Activated T-helper 1 cell treated with anti-CD3 and anti-CD28 coated beads, Interleukin-12 subunit alpha, Interleukin-12 subunit beta, Interleukin-2, Interleukin-4 antibody, amounts not matched to agents 30 ng/mL and 10 ng/mL and 1 ng/mL, durations not matched to agents 14 hours and 24 hours and 36 hours (primary cell): ENCODE measurements at regions not wholly inside any gene's neighbourhood (a gene's known extent, or its start where the extent isn't known, plus 50 kb on each side); places are given as distances from the start of the nearest gene placed in this dataset.

Source experiments
- DNase-seq: peaks from one replicate; pipeline ENCODE4 v3.0.0; 2021; ENCODE audit warnings: low spot score
- H3K27ac Mint-ChIP-seq: one replicate; pipeline ENCODE4 v1.8.0; 2021; ENCODE audit warnings: mild to moderate bottlenecking, mixed read lengths
- H3K27me3 Mint-ChIP-seq: one replicate; pipeline ENCODE4 v1.8.0; 2022; ENCODE audit warnings: mild to moderate bottlenecking, moderate library complexity, mixed read lengths; ENCODE audit not compliant: insufficient read depth
- H3K36me3 Mint-ChIP-seq: one replicate; pipeline ENCODE4 v1.8.0; 2021; ENCODE audit warnings: low read depth, mixed read lengths
- H3K4me1 Mint-ChIP-seq: one replicate; pipeline ENCODE4 v1.8.0; 2021; ENCODE audit warnings: low read depth, mixed read lengths
- H3K4me3 Mint-ChIP-seq: one replicate; pipeline ENCODE4 v1.8.0; 2021; ENCODE audit warnings: mild to moderate bottlenecking, moderate library complexity, mixed read lengths
- H3K9me3 Mint-ChIP-seq: one replicate; pipeline ENCODE4 v1.8.0; 2021; ENCODE audit warnings: mixed read lengths
- intact Hi-C: fragments of 100-400 bp; cut with micrococcal nuclease; formaldehyde crosslinking; loops from one replicate; pipeline ENCODE4 v1.15.1; 2024

DNA sequence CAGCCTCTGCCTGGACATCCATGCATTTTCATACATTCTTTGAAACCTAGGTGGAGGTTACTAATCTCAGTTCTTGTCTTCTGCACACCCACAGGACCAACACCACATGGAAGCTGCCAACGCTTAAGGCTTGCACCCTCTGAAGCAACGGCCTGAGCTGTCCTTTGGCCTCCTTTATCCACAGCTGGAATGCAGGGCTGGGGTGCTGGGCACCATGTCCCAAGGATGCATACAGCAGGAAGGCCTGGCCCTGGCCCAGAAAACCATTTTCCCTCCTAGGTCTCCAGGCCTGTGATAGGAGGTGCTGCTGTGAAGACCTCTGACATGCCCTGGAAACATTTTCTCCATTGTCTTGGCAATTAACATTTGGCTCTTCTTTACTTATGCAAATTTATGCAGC, 1168.6 kb downstream of the KCNT2 start:
- H3K27ac Mint-ChIP-seq: no peak overlapping the region
- intact Hi-C loops: no loop called here
- no peaks in the 10 kb centered on the region for H3K36me3 Mint-ChIP-seq
- H3K4me1 Mint-ChIP-seq: no peaks in the 10 kb centered on the region
- no peak overlapping the region for H3K4me3 Mint-ChIP-seq
- DNase-seq: no peak
- no peaks in the 10 kb centered on the region for H3K27me3 Mint-ChIP-seq
- no peaks in the 10 kb centered on the region for H3K9me3 Mint-ChIP-seq

DNA sequence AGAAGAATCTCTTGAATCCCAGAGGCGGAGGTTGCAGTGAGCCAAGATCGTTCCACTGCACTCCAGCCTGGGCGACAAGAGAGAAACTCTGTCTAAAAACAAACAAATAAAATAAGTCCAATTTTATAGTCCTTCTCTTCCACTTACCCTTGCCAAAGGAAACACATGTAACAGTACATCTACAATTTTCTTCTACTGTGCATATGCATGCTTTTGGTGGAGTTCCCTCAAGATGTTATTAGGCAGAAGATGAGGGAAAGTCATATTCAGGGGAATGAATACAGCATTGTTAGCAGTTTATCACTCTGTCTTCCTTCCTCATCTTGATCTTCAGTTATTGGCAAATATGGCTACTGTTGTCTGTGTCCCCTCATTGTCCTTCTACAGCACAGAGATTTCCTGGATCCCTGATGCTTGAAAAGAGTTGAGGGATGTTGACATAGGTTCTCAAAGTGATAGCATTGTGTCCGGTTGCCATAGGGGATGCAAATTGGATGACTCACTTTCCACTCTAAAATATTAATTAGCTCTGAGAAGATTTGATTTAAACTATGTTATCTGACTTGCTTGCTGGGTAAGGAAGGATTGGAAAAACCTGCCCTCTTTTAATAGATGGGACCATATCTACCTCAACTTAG, 1173.6 kb downstream of the KCNT2 start:
- H3K36me3 Mint-ChIP-seq: no peaks in the 10 kb centered on the region
- no peaks in the 10 kb centered on the region for H3K9me3 Mint-ChIP-seq
- intact Hi-C loops: no loop called here
- H3K27ac Mint-ChIP-seq: no peak overlapping the region
- H3K4me3 Mint-ChIP-seq: no peak overlapping the region
- no peak for DNase-seq
- no peaks in the 10 kb centered on the region for H3K4me1 Mint-ChIP-seq
- H3K27me3 Mint-ChIP-seq: peaks cover 2% of the 10 kb centered on the region

DNA sequence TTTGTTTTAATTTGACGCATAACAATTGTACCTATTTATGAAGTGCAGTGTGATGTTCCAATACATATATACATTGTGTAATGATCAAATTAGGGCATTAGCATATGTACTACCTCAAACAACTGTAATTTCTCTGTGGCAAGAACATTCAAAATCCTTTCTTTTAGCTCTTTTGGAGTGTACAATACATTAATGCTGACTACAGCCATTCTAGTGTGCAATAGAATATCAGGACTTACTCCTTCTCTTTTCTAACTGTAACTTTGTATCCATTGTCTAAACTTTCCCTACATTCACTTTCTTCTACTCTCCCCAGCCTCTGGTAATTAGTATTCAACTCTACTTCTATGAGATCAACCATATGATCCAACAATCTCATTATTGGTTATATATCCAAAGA, 1177.4 kb downstream of the KCNT2 start:
- Mint-ChIP-seq H3K9me3 (no peaks in the 10 kb centered on the region), H3K27me3 (peaks cover 2% of the 10 kb centered on the region), H3K27ac (no peak overlapping the region), H3K36me3 (no peaks in the 10 kb centered on the region), H3K4me1 (no peaks in the 10 kb centered on the region), H3K4me3 (no peak overlapping the region)
- no peak for DNase-seq
- intact Hi-C loops: no loop called here

DNA sequence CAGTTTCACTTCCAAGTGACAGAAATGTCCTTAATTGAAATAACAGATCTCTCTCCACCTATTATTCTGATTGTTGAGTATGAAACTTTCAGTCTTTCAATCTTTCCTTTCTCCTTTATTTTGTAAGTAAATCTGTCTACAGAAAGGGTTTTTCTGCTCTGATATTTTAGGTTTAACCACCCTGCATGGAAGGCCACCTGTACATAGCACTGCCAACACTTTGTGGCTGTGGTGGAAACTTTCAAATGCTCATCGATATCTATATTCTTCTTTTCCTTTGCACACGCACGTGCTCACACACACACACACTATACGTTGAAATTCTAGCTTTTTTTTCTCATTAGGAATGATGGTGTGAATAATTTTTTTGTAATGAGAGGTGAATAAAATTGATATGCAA, 1179.3 kb downstream of the KCNT2 start:
- Mint-ChIP-seq H3K9me3 (no peaks in the 10 kb centered on the region), H3K4me1 (no peaks in the 10 kb centered on the region), H3K27me3 (no peaks in the 10 kb centered on the region), H3K36me3 (no peaks in the 10 kb centered on the region), H3K4me3 (no peak overlapping the region), H3K27ac (no peak overlapping the region)
- no peak for DNase-seq
- intact Hi-C loops: no loop called here

DNA sequence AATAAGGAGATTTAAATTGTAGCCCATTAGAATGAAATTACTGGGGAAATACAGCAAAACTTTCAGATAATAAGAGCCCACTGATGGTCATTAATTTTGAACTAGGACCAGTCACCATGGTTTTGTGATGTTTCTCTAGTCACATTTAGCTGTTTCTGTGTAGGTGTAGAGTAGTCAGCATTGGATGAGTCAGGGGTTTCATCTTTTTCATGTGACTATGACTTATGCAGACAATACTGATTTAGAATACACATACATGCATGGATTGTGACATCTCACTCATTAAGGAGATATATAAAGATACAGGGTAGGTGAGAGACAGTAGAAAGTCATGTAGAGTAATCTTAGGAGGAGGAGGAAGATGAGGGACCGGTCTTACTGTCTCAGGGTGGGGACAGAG, 1192.7 kb downstream of the KCNT2 start:
- no peaks in the 10 kb centered on the region for H3K9me3 Mint-ChIP-seq
- intact Hi-C loops: no loop called here
- no peaks in the 10 kb centered on the region for H3K4me1 Mint-ChIP-seq
- H3K27me3 Mint-ChIP-seq: no peaks in the 10 kb centered on the region
- H3K27ac Mint-ChIP-seq: no peak overlapping the region
- no peak overlapping the region for H3K4me3 Mint-ChIP-seq
- H3K36me3 Mint-ChIP-seq: no peaks in the 10 kb centered on the region
- DNase-seq: no peak

DNA sequence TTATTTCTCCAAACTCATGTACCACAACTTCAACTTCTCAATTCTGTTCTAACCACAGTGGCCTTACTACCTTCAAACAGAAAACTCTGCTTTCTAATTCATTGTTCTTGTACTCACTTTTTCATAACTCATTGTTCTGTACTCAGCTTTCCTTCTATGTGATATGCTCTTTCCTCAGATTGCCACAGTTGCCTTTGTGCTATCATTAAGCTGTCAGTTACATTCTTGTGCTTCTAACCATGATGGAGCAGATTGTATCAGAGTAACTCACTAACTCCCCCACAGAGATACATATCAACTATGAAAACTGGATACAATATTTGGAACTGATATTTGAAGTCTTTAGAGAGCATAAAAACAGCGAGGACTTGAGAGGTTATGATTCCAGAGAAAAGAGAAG, 1213.7 kb downstream of the KCNT2 start:
- H3K4me3 Mint-ChIP-seq: no peak overlapping the region
- H3K27ac Mint-ChIP-seq: no peak overlapping the region
- DNase-seq: no peak
- no peaks in the 10 kb centered on the region for H3K27me3 Mint-ChIP-seq
- no peaks in the 10 kb centered on the region for H3K36me3 Mint-ChIP-seq
- no peaks in the 10 kb centered on the region for H3K9me3 Mint-ChIP-seq
- no peaks in the 10 kb centered on the region for H3K4me1 Mint-ChIP-seq
- intact Hi-C loops: no loop called here

DNA sequence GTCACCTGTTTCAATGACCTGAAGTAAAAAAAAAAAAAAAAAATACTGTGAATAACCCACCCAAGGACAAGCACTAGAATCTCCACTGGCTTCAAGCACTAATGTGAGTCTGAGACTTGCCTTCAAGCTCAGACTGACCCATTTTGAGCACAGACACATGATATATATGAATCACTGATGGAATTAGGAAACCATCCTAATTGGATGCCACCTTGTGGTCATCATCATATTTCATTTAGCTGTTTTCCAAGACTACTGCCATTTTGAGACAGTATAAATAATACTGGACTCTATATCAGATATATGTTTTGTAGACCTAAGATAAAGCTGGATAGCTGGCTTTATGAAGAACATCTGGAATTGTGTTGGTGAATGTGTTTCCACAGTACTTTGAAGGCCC, 1232.0 kb downstream of the KCNT2 start:
- Mint-ChIP-seq H3K27me3 (no peaks in the 10 kb centered on the region), H3K27ac (no peak overlapping the region), H3K36me3 (no peaks in the 10 kb centered on the region), H3K4me1 (no peaks in the 10 kb centered on the region), H3K9me3 (no peaks in the 10 kb centered on the region), H3K4me3 (no peak overlapping the region)
- DNase-seq: no peak
- intact Hi-C loops: no loop called here

DNA sequence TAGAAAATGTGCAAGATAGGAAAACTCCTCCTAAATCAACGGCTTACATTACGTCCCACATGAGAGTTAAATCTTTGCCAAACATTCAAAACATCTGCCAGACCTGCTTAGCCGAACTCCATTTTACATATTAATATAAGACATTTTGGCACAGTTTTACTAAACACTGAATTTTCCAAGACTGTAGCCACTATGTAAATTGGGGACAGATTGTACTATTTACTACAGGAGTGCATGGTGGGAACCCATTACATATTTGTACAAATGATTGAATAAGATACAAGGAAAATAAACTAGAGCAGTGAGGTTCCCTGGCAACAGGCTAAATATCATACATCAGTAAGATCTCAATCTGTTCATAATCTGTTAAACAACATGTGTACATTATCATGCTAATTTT, 1234.4 kb downstream of the KCNT2 start:
- Mint-ChIP-seq H3K27me3 (no peaks in the 10 kb centered on the region), H3K4me1 (no peaks in the 10 kb centered on the region), H3K4me3 (no peak overlapping the region), H3K36me3 (no peaks in the 10 kb centered on the region), H3K9me3 (no peaks in the 10 kb centered on the region), H3K27ac (no peak overlapping the region)
- no peak for DNase-seq
- intact Hi-C loops: no loop called here

DNA sequence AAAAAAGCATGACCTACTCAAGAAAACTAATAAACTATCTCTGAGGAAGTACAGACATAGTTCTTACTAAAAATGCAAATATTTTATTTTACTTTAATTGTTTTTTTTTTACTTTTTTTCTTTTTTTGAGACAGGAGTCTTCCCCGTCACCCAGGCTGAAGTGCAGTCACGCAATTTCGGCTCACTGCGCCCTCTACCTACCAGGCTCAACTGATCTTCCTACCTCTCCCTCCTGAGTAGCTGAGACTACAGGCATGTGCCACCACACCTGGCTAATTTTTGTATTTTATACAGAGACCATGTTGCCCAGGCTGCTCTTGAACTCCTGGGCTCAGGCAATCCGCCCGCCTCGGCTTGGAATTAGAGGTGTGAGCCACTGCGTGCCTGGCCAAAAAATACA, 1263.1 kb downstream of the KCNT2 start:
- Mint-ChIP-seq H3K9me3 (no peaks in the 10 kb centered on the region), H3K4me1 (no peaks in the 10 kb centered on the region), H3K27ac (no peak overlapping the region), H3K36me3 (no peaks in the 10 kb centered on the region), H3K27me3 (no peaks in the 10 kb centered on the region), H3K4me3 (no peak overlapping the region)
- intact Hi-C loops: no loop called here
- no peak for DNase-seq

DNA sequence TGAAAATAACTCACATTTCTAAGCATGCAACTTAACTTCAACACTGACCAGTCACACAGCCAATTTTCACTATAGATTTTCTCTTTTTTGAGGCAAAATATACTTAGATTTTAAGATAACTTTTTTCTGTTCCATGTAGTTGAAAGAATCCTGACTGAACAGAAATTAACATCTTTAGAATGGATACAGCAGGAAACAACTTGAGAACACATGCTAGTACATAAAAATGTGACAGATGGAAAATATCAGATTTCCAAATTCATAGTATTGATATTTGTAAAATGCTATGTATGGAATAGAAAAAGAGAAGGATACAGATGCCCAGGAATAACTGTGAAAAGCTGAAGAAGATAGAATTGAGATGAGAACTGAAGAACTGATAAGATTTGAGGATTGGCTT, 1270.6 kb downstream of the KCNT2 start:
- Mint-ChIP-seq H3K4me1 (no peaks in the 10 kb centered on the region), H3K36me3 (no peaks in the 10 kb centered on the region), H3K27ac (no peak overlapping the region), H3K4me3 (no peak overlapping the region), H3K9me3 (no peaks in the 10 kb centered on the region), H3K27me3 (peaks cover 1% of the 10 kb centered on the region)
- DNase-seq: no peak
- intact Hi-C loops: no loop called here

DNA sequence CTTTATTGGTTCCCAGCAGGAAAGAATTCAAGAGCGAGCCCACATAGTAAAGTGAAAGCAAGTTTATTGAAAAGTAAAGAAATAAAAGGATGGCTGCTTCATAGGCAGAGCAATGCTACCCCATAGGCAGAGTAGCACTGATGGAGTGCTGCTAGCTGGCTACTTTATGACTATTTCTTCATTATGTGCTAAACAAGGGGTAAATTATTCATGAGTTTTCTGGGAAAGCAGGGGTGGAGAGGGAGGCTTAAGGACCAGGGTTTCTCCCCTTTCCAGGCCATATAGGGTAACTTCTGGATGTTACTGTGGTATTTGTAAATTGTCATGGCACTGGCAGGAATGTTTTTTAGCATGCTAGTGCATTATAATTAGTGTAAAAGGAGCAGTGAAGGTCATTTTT, 1271.4 kb downstream of the KCNT2 start:
- Mint-ChIP-seq H3K4me1 (no peaks in the 10 kb centered on the region), H3K4me3 (no peak overlapping the region), H3K27ac (no peak overlapping the region), H3K36me3 (no peaks in the 10 kb centered on the region), H3K9me3 (no peaks in the 10 kb centered on the region), H3K27me3 (peaks cover 1% of the 10 kb centered on the region)
- intact Hi-C loops: no loop called here
- no peak for DNase-seq

DNA sequence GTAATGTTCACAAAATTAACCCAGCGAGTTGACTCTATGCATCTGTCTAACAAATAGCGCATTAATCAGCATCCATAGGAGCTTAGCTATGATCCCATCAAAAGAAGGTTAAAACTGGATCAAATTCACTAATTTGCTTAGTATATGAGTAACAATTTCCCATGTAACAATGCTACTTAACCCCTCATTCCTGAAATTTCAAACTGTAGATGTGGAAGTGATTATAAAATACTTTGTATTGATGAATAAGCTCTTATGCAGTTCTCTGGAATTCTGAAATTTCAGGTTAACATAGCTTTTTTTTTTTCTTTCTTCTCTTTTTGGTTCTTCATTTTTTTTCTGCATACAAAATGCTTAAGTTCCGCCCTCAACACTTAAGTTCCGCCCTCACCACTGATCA, 1272.7 kb downstream of the KCNT2 start:
- intact Hi-C loops: no loop called here
- H3K9me3 Mint-ChIP-seq: no peaks in the 10 kb centered on the region
- DNase-seq: no peak
- H3K27ac Mint-ChIP-seq: no peak overlapping the region
- no peak overlapping the region for H3K4me3 Mint-ChIP-seq
- no peaks in the 10 kb centered on the region for H3K4me1 Mint-ChIP-seq
- peaks cover 1% of the 10 kb centered on the region for H3K27me3 Mint-ChIP-seq
- no peaks in the 10 kb centered on the region for H3K36me3 Mint-ChIP-seq

DNA sequence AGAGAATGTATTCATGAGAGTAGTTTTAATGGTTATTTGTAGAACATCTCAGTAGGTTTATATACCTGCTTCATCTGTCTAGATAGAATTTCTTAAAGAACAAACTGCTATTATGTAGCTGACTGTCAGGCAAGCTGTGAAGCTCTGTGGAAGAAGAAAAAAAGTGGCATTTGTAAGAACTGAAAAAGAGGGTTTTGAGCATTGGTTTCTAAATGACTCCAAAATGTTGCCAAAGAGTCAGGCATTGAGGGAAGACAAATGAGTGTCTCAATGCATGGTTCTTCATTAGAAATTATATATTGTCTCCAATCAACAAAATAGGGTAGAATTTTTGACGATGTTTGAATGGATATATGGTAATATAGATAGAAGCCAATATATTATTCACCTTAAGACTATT, 1276.1 kb downstream of the KCNT2 start:
- no peak overlapping the region for H3K4me3 Mint-ChIP-seq
- no peaks in the 10 kb centered on the region for H3K36me3 Mint-ChIP-seq
- H3K27me3 Mint-ChIP-seq: no peaks in the 10 kb centered on the region
- H3K27ac Mint-ChIP-seq: no peak overlapping the region
- no peaks in the 10 kb centered on the region for H3K9me3 Mint-ChIP-seq
- H3K4me1 Mint-ChIP-seq: no peaks in the 10 kb centered on the region
- intact Hi-C loops: no loop called here
- DNase-seq: no peak

DNA sequence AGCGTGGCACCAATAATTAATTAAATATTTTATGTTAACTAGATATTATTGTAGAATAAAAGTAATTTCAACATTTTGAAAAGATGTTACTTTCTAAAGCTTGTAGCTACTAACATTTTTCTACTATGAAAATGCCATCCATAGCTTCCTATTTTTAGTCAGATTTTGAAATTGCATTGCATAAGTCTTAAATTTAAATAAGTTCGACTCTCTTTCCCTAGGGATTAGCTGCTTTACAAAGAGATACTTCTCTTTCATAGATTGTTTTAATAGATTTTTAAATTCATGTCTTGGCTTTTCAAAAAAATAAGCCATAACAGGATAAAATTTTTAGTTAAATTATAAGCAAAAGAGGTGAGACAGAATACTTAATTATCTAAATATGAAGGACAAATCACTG, 1279.6 kb downstream of the KCNT2 start:
- H3K36me3 Mint-ChIP-seq: no peaks in the 10 kb centered on the region
- DNase-seq: no peak
- H3K9me3 Mint-ChIP-seq: no peaks in the 10 kb centered on the region
- no peaks in the 10 kb centered on the region for H3K4me1 Mint-ChIP-seq
- intact Hi-C loops: no loop called here
- H3K27me3 Mint-ChIP-seq: no peaks in the 10 kb centered on the region
- no peak overlapping the region for H3K4me3 Mint-ChIP-seq
- no peak overlapping the region for H3K27ac Mint-ChIP-seq
